ENCODE measurements at regions not wholly inside any gene's neighbourhood (a gene's known extent, or its start where the extent isn't known, plus 50 kb on each side); places are given as distances from the start of the nearest gene placed in this dataset.

GRCh38 chr9:36463467-36463866 is 63.4 kb upstream of the RNF38 start:
- no peak overlapping the region for H2AK9ac ChIP-seq (replicated peaks; ENCODE audit: low read depth, low read length, poor library complexity)
- BruUV-seq (replicated peaks) = no TSS peak
- H2AK5ac ChIP-seq (ENCODE audit: low read depth, low read length) = no peak overlapping the region
- H3K27me3 ChIP-seq (ENCODE audit: control insufficient read depth, insufficient read depth, low read length) = no peaks in the 10 kb centered on the region
- H3K79me1 ChIP-seq (ENCODE audit: low read depth in 1 of 2, low read length in 2 of 2) = peaks cover 8 to 52% of the 10 kb centered on the region in 2 experiments
- no peak overlapping the region for H2BK20ac ChIP-seq (ENCODE audit: low read depth, low read length)
- in situ Hi-C loops (cut with MboI; ENCODE audit: low sequenced_read_pairs) = no loop called here
- no peak overlapping the region for H2BK5ac ChIP-seq (ENCODE audit: low read depth, low read length, poor library complexity, severe bottlenecking)
- intact Hi-C loops (cut with micrococcal nuclease) = no loop called here
- ATAC-seq (ENCODE audit: low read depth) (no peak), DNase-seq (no peak)
- H4K91ac ChIP-seq (ENCODE audit: insufficient read depth, low read depth, low read length) = no peak overlapping the region
- WGBS, 2 experiments (ENCODE audit: extremely low coverage in 2 of 2, insufficient read length in 1 of 2) = no CpG with 5 or more reads among the region's 2 CpGs
- H3K4me1 ChIP-seq (ENCODE audit: control insufficient read depth, insufficient read depth, low read length) = no peaks in the 10 kb centered on the region; the same call in 1 of the 2 replicates
- peaks cover 17% of the 10 kb centered on the region; the same call in 1 of the 2 replicates for H4K20me1 ChIP-seq (ENCODE audit: insufficient read depth, low read length)
- no peak overlapping the region for H3K4me3 ChIP-seq (ENCODE audit: insufficient read depth, low read depth, low read length)
- no peak overlapping the region for H2BK120ac ChIP-seq (ENCODE audit: low read depth, low read length)
- CTCF ChIA-PET = interaction anchor here (0.5 to 0.7 kb wide), 2 partner anchors 56 to 1251 kb away, joined by 3 read pairs; no protein-coding TSS in a partner anchor
- H3K14ac ChIP-seq (replicated peaks; ENCODE audit: low read depth, low read length) = no peak overlapping the region
- no peak overlapping the region for H3K9ac ChIP-seq (ENCODE audit: low read depth, low read length)
- no peak overlapping the region for H4K8ac ChIP-seq (ENCODE audit: low read depth in 2 of 2, low read length in 2 of 2)
- no peak overlapping the region for H3K4me2 ChIP-seq (ENCODE audit: low read depth, low read length)
- dilution Hi-C loops (cut with HindIII; ENCODE audit: low sequenced_read_pairs, unreplicated experiment) = no loop called here
- H3K4ac ChIP-seq (ENCODE audit: low read depth, low read length) = no peak overlapping the region
- no peak overlapping the region for H4K5ac ChIP-seq (ENCODE audit: low read depth, low read length)
- no peak overlapping the region for H2BK15ac ChIP-seq (ENCODE audit: low read depth, low read length)
- no peak overlapping the region for H2AFZ ChIP-seq (replicated peaks; ENCODE audit: low read length, poor library complexity)
- POLR2A ChIA-PET (ENCODE audit: unreplicated experiment) = no interaction called here
- TF ChIP-seq RCOR1 (IDR thresholded peaks at IDR 0.05; ENCODE audit: insufficient replicate concordance, low read length) = no peak
- no peak for TF ChIP-seq CEBPB (IDR thresholded peaks at IDR 0.05; ENCODE audit: low read depth, low read length)
- no peak for TF ChIP-seq MAFK (IDR thresholded peaks at IDR 0.05; ENCODE audit: low read depth, low read length)
- no peak for TF ChIP-seq RAD21 (IDR thresholded peaks at IDR 0.05; ENCODE audit: low read length)
- no peak for TF ChIP-seq CHD1 (IDR thresholded peaks at IDR 0.05; ENCODE audit: low read depth, low read length)
- TF ChIP-seq CTCF (conservative IDR thresholded peaks at IDR 0.05; ENCODE audit: low read depth, low read length) = no peak
- TF ChIP-seq ELK1 (IDR thresholded peaks at IDR 0.05; ENCODE audit: borderline replicate concordance, low read depth, low read length) = no peak
- TF ChIP-seq NFE2L2 (IDR thresholded peaks at IDR 0.05; ENCODE audit: low read depth, low read length) = no peak
- TF ChIP-seq RFX5 (IDR thresholded peaks at IDR 0.05; ENCODE audit: low read depth, low read length) = no peak
- no peak for TF ChIP-seq BHLHE40 (IDR thresholded peaks at IDR 0.05; ENCODE audit: low read depth, low read length)
- no peak for TF ChIP-seq POLR2A (IDR thresholded peaks at IDR 0.05; ENCODE audit: low read depth, low read length)
- TF ChIP-seq SMC3 (IDR thresholded peaks at IDR 0.05; ENCODE audit: low read depth, low read length) = no peak
- no peak for TF ChIP-seq MAZ (IDR thresholded peaks at IDR 0.05; ENCODE audit: borderline replicate concordance, low read depth, low read length)
- no peak for TF ChIP-seq FOS (IDR thresholded peaks at IDR 0.05; ENCODE audit: low read depth, low read length)
- TF ChIP-seq, protein P1, sequence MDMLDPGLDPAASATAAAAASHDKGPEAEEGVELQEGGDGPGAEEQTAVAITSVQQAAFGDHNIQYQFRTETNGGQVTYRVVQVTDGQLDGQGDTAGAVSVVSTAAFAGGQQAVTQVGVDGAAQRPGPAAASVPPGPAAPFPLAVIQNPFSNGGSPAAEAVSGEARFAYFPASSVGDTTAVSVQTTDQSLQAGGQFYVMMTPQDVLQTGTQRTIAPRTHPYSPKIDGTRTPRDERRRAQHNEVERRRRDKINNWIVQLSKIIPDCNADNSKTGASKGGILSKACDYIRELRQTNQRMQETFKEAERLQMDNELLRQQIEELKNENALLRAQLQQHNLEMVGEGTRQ (IDR thresholded peaks at IDR 0.05; ENCODE audit: low read depth, low read length) = no peak
- no peak for TF ChIP-seq MXI1 (IDR thresholded peaks at IDR 0.05; ENCODE audit: borderline replicate concordance, low read depth, low read length)
- no peaks in the 10 kb centered on the region for H3K9me3 ChIP-seq (ENCODE audit: control insufficient read depth, insufficient read depth, low read length)
- peaks cover 5% of the 10 kb centered on the region; the same call in 1 of the 2 replicates for H3K9me1 ChIP-seq (ENCODE audit: insufficient read depth, low read length)
- H3K18ac ChIP-seq (ENCODE audit: low read depth, low read length) = no peak overlapping the region
- H3K36me3 ChIP-seq (ENCODE audit: control insufficient read depth, insufficient read depth, low read length) = no peaks in the 10 kb centered on the region
- H3K23ac ChIP-seq (ENCODE audit: low read depth, low read length) = no peak overlapping the region
- H3K56ac ChIP-seq (ENCODE audit: extremely low read depth, insufficient read depth, low read length) = no peak overlapping the region
- no peak overlapping the region for H3K27ac ChIP-seq (ENCODE audit: insufficient read depth, low read length)

All from IMR-90 (cell line).